ENCODE measurements at regions not wholly inside any gene's neighbourhood (a gene's known extent, or its start where the extent isn't known, plus 50 kb on each side); places are given as distances from the start of the nearest gene placed in this dataset.
A peak's percentile ranks its signal among the peaks of the same experiment; 100 is the strongest.

DNA sequence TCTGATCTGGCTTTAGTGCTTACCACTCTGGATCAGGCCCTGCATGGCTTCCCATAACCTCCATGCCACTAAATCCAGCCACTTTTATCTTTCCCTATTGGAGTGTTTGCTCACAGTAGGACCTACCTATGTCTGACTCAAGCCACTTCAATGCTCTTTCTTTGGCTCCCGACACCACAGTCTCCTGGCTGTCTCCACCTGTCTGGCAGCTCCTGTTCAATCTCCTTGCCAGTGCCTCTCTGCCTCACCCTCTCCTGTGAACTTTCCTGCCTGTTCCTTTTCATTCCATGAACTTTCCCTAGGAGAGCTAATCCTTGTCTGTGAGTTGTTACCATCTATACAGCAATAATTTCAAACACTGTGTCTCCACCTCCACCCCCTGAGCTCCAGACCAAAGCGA, 82.6 kb upstream of the UCN3 start:
- TF ChIP-seq, protein P1, sequence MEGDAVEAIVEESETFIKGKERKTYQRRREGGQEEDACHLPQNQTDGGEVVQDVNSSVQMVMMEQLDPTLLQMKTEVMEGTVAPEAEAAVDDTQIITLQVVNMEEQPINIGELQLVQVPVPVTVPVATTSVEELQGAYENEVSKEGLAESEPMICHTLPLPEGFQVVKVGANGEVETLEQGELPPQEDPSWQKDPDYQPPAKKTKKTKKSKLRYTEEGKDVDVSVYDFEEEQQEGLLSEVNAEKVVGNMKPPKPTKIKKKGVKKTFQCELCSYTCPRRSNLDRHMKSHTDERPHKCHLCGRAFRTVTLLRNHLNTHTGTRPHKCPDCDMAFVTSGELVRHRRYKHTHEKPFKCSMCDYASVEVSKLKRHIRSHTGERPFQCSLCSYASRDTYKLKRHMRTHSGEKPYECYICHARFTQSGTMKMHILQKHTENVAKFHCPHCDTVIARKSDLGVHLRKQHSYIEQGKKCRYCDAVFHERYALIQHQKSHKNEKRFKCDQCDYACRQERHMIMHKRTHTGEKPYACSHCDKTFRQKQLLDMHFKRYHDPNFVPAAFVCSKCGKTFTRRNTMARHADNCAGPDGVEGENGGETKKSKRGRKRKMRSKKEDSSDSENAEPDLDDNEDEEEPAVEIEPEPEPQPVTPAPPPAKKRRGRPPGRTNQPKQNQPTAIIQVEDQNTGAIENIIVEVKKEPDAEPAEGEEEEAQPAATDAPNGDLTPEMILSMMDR (conservative IDR thresholded peaks at IDR 0.05): no peak
- TF ChIP-seq EZH2 (IDR thresholded peaks at IDR 0.05; ENCODE audit: low read depth): no peak
- DNase-seq: peak in 1 of 2 experiments; percentile 29
- Histone ChIP-seq H3K79me2 (ENCODE audit: low read depth) (no peaks in the 10 kb centered on the region), H3K9me3 (ENCODE audit: insufficient read depth, low read depth) (no peaks in the 10 kb centered on the region), H3K4me2 (peak overlapping the region; percentile 60), H3K9me2 (ENCODE audit: insufficient read depth) (no peaks in the 10 kb centered on the region), H4K20me1 (ENCODE audit: insufficient read depth) (no peaks in the 10 kb centered on the region), H3K36me3 (ENCODE audit: low read depth) (no peaks in the 10 kb centered on the region), H3K27me3 (ENCODE audit: insufficient read depth, low read depth) (no peaks in the 10 kb centered on the region), H3F3A (ENCODE audit: insufficient read depth, low read depth) (no peaks in the 10 kb centered on the region; the same call in 1 of the 2 replicates), H2AFZ (no peak overlapping the region), H3K4me3 (no peak overlapping the region), H3K4me1 (replicated peaks; ENCODE audit: insufficient read depth) (peaks cover 32% of the 10 kb centered on the region), H3K27ac (peak overlapping the region; percentile 92)
- ChIA-PET CTCF (interaction anchor here (0.7 kb wide), 1 partner anchor 161 kb away, joined by 3 read pairs; no protein-coding TSS in a partner anchor), POLR2A (ENCODE audit: unreplicated experiment) (interaction anchor here (0.6 to 1.9 kb wide), 2 partner anchors 10 to 529 kb away, joined by 17 to 23 read pairs; no protein-coding TSS in a partner anchor)
- no TSS peak for BruUV-seq (replicated peaks)
- intact Hi-C loops (cut with micrococcal nuclease; ENCODE audit: unreplicated experiment): loop anchor here (1.0 to 5.0 kb wide), 6 partner anchors 100 to 433 kb away; no protein-coding TSS in a partner anchor

DNA sequence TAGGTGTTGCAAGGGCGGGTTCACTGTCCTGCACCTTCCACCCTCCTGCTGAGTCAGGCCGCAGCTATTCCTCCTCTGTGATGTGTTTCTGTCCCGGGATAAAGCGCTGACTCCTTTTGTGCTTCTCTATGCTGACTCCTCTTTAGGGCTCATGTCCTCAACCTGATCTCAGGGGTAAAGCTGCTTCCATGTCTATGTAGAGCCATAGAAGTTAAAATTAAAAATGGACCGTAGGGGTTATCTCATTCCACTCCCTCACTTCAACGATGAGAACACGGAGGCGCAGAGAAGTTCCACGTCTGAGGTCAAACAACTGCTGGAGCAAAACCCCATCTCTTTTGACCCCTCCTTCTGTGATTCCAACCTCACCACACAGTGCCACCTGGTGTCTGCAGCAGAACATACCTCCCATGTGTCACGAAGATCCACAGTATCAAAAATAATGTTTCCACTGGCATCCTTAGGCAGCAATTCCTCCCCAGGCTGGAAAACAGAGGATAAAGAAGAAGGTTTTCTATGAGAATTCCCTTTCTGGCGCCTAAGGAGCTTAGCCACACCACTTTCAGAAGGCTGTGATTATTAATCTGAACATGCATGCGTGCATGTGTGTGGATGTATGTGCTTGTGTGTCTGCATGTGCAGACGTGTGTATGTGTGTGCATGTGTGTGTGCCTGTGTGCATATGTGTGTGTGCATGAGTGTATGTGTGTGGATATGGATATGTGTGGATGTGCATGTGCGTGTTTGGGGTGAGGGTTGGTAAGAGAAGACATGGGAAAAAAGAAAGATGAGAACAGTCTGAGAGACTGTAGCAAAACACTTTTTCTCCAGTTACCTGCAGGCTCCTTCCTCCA, 81.2 kb upstream of the UCN3 start:
- Histone ChIP-seq H2AFZ (no peak overlapping the region), H3F3A (ENCODE audit: insufficient read depth, low read depth) (no peaks in the 10 kb centered on the region; the same call in 1 of the 2 replicates), H3K27ac (peak overlapping the region; percentile 92), H3K4me3 (peak overlapping the region; percentile 27; the same call in 1 of the 2 replicates), H3K4me1 (replicated peaks; ENCODE audit: insufficient read depth) (peaks cover 32% of the 10 kb centered on the region), H3K27me3 (ENCODE audit: insufficient read depth, low read depth) (no peaks in the 10 kb centered on the region), H4K20me1 (ENCODE audit: insufficient read depth) (no peaks in the 10 kb centered on the region), H3K9me3 (ENCODE audit: insufficient read depth, low read depth) (no peaks in the 10 kb centered on the region), H3K79me2 (ENCODE audit: low read depth) (no peaks in the 10 kb centered on the region), H3K4me2 (peak overlapping the region; percentile 60), H3K36me3 (ENCODE audit: low read depth) (no peaks in the 10 kb centered on the region), H3K9me2 (ENCODE audit: insufficient read depth) (no peaks in the 10 kb centered on the region)
- no TSS peak for BruUV-seq (replicated peaks)
- peak; percentile 56 to 76 for DNase-seq
- ChIA-PET CTCF (interaction anchor here (0.6 to 1.2 kb wide), 2 partner anchors 30 to 469 kb away, joined by 3 to 4 read pairs; no protein-coding TSS in a partner anchor), POLR2A (ENCODE audit: unreplicated experiment) (interaction anchor here (0.6 to 1.0 kb wide), 4 partner anchors 8 to 243 kb away, joined by 3 to 5 read pairs (median 4); no protein-coding TSS in a partner anchor)
- no peak for TF ChIP-seq EZH2 (IDR thresholded peaks at IDR 0.05; ENCODE audit: low read depth)
- TF ChIP-seq, protein P1 (conservative IDR thresholded peaks at IDR 0.05): peak; percentile 73
- intact Hi-C loops (cut with micrococcal nuclease; ENCODE audit: unreplicated experiment): loop anchor here (1.0 to 5.0 kb wide), 7 partner anchors 99 to 467 kb away; no protein-coding TSS in a partner anchor

DNA sequence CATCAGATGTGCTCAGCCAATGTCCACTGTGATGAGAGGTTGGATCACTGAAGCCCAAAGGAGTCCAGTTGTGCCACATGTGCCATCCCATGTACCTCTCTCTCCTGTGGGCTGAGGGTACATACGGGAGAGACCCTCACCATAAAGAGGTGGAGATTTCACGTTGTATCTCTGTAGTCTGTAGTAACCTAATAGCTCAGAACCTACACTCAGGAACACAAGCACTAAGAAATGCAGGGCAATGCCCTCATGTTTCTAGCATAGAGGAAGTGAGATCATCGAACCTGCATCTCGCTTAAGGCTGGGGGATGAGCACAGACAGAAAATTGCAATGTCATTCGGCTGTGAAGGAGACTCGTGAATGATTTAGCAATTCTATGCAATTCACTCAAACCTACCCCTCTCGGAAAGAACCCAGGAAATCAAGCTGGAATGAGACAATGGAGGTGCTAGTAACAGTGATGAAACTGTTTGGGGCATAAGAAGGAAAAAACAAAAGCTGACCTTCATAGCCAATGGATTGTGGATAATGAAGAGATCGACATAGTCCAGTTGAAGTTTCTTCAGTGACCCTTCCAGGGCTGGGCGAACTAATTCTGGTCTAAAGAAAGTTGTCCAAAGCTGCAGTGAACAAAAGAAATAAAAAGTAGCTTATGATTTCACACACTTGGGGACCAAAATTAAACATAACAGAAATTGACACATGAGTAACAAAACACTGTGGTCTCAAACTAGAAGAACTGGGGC, 80.3 kb upstream of the UCN3 start:
- POLR2A ChIA-PET (ENCODE audit: unreplicated experiment): interaction anchor here (0.6 to 1.0 kb wide), 5 partner anchors 8 to 437 kb away, joined by 3 to 5 read pairs (median 3); no protein-coding TSS in a partner anchor
- H2AFZ ChIP-seq: peak overlapping the region; percentile 22; the same call in 1 of the 2 replicates
- no peaks in the 10 kb centered on the region for H3K36me3 ChIP-seq (ENCODE audit: low read depth)
- no peaks in the 10 kb centered on the region for H3K9me2 ChIP-seq (ENCODE audit: insufficient read depth)
- no peaks in the 10 kb centered on the region; the same call in 1 of the 2 replicates for H3F3A ChIP-seq (ENCODE audit: insufficient read depth, low read depth)
- H3K27me3 ChIP-seq (ENCODE audit: insufficient read depth, low read depth): no peaks in the 10 kb centered on the region
- no peaks in the 10 kb centered on the region for H3K9me3 ChIP-seq (ENCODE audit: insufficient read depth, low read depth)
- peaks cover 32% of the 10 kb centered on the region for H3K4me1 ChIP-seq (replicated peaks; ENCODE audit: insufficient read depth)
- peak overlapping the region; percentile 27; the same call in 1 of the 2 replicates for H3K4me3 ChIP-seq
- no peaks in the 10 kb centered on the region for H4K20me1 ChIP-seq (ENCODE audit: insufficient read depth)
- no peak for TF ChIP-seq EZH2 (IDR thresholded peaks at IDR 0.05; ENCODE audit: low read depth)
- TF ChIP-seq, protein P1 (conservative IDR thresholded peaks at IDR 0.05): no peak
- intact Hi-C loops (cut with micrococcal nuclease; ENCODE audit: unreplicated experiment): loop anchor here (5.0 kb wide), 1 partner anchor 98 kb away; no protein-coding TSS in a partner anchor
- peak; percentile 66 to 68 for DNase-seq
- TSS peak; percentile 78 for BruUV-seq (replicated peaks)
- CTCF ChIA-PET: interaction anchor here (1.2 kb wide), 1 partner anchor 470 kb away, joined by 3 read pairs; no protein-coding TSS in a partner anchor
- peak overlapping the region; percentile 60 for H3K4me2 ChIP-seq
- H3K27ac ChIP-seq: peak overlapping the region; percentile 92
- H3K79me2 ChIP-seq (ENCODE audit: low read depth): no peaks in the 10 kb centered on the region
